Common myeloid progenitor, CD34-positive (primary cell): ENCODE measurements at regions not wholly inside any gene's neighbourhood (a gene's known extent, or its start where the extent isn't known, plus 50 kb on each side); places are given as distances from the start of the nearest gene placed in this dataset.

Experiments used
- CTCF ChIA-PET: fragments of 350-600 bp; sonication (Branson Sonifier 250); formaldehyde crosslinking; loops from one replicate; lab custom pipeline; 2021; ENCODE audit warnings: antibody characterized with exemption; lab: Charles Lee
- POLR2A ChIA-PET: fragments of 350-600 bp; sonication (Branson Sonifier 250); formaldehyde crosslinking; loops from one replicate; lab custom pipeline; 2021; ENCODE audit warnings: antibody characterized with exemption; lab: Charles Lee
- DNase-seq, 3 donors: peaks; one replicate each; pipeline versions ENCODE4 v3.0.0 to v3.0.0-alpha.2; 2013
- H3K27ac ChIP-seq, 2 experiments: 1 replicate in 1 of 2; 2 replicates in 1 of 2; pipeline ENCODE4 v1.7.0; 2013; ENCODE audit warnings: inconsistent platforms in 2 of 2, low read length in 2 of 2, mild to moderate bottlenecking in 2 of 2, low read depth in 1 of 2, moderate library complexity in 1 of 2; ENCODE audit not compliant: severe bottlenecking in 2 of 2, insufficient read depth in 1 of 2, poor library complexity in 1 of 2
- H3K27me3 ChIP-seq, 5 experiments: replicated peaks in 2 of 5; 1 replicate in 3 of 5; 2 replicates in 2 of 5; pipeline versions ENCODE4 v1.6.1 to v1.7.0; 2013; ENCODE audit warnings: low read length in 4 of 5, mild to moderate bottlenecking in 2 of 5, moderate library complexity in 2 of 5, inconsistent platforms in 1 of 5; ENCODE audit not compliant: insufficient read depth in 5 of 5, control insufficient read depth in 4 of 5
- H3K36me3 ChIP-seq, 4 experiments: 1 replicate in 2 of 4; 2 replicates in 2 of 4; pipeline versions ENCODE4 v1.6.1 to v1.7.0; 2013; ENCODE audit warnings: low read length in 3 of 4, control low read depth in 1 of 4, mild to moderate bottlenecking in 1 of 4; ENCODE audit not compliant: control insufficient read depth in 4 of 4, insufficient read depth in 4 of 4
- H3K4me1 ChIP-seq, 4 experiments: 1 replicate in 3 of 4; 2 replicates in 1 of 4; pipeline versions ENCODE4 v1.6.1 to v1.7.1; 2013; ENCODE audit warnings: low read length in 3 of 4, mild to moderate bottlenecking in 3 of 4, control low read depth in 1 of 4, inconsistent platforms in 1 of 4, moderate library complexity in 1 of 4; ENCODE audit not compliant: control insufficient read depth in 4 of 4, insufficient read depth in 4 of 4; ENCODE audit errors: control extremely low read depth in 1 of 4
- H3K4me3 ChIP-seq, 7 experiments: 1 replicate in 4 of 7; 2 replicates in 3 of 7; pipeline versions ENCODE4 v1.5.1 to v1.7.0; 2013; ENCODE audit warnings: mild to moderate bottlenecking in 7 of 7, low read length in 6 of 7, moderate library complexity in 6 of 7, inconsistent platforms in 2 of 7, low read depth in 2 of 7, control low read depth in 1 of 7; ENCODE audit not compliant: insufficient read depth in 4 of 7, control insufficient read depth in 1 of 7; ENCODE audit errors: extremely low read depth in 1 of 7
- H3K9me3 ChIP-seq, 5 experiments: 1 replicate in 4 of 5; 2 replicates in 1 of 5; pipeline versions ENCODE4 v1.6.1 to v1.7.1; 2013; ENCODE audit warnings: low read length in 4 of 5, mild to moderate bottlenecking in 2 of 5, inconsistent platforms in 1 of 5, low read depth in 1 of 5, moderate library complexity in 1 of 5; ENCODE audit not compliant: control insufficient read depth in 4 of 5, insufficient read depth in 2 of 5; ENCODE audit errors: control extremely low read depth in 1 of 5
- WGBS: methylation state at CpG from one replicate; pipeline ENCODE4 v1.1.5; 2013; ENCODE audit not compliant: insufficient coverage; 5-methylcytosine and 5-hydroxymethylcytosine counted together

DNA sequence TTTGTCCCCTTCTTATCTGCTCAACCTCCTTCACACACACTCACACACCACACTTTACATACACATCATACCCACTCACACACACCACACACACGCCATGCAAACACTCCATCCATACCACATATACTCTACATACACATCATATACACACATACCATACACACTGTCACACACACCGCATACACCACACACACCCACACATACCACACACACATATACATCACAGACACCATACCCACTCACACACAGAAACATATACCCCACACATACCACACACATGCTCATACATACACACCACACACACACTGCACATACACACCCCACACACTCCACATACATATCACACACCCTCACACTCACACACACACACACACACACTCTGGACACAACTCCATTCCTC lies 54.3 kb upstream of the ACP3 start:
- CTCF ChIA-PET = no interaction called here
- Histone ChIP-seq H3K27me3 (no peaks in the 10 kb centered on the region), H3K9me3 (no peaks in the 10 kb centered on the region), H3K4me3 (no peak overlapping the region), H3K27ac (no peak overlapping the region), H3K4me1 (peaks cover 0 to 8% (median 1%) of the 10 kb centered on the region in 4 experiments), H3K36me3 (no peaks in the 10 kb centered on the region)
- no peak for DNase-seq
- POLR2A ChIA-PET = no interaction called here
- 100% methylated on average over 2 of the region's 2 CpGs for WGBS

DNA sequence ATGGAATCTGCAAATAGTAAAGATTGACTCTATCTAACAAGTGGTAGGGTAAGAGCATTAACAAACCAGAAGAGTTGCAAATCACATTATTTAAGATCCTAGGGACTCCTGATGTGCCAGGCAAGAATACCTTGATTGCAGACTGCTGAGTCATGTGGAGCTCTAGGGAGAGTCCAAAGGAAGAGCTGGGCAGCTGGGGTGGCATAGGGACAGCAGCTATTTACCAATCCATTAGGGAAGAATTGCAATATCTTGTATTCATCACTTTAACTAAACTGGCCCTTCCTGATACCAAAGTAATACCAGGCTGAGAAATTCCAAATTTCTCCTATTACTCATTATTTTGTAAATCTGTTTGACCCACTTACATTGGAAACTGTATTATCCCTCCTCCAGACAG lies 52.2 kb upstream of the ACP3 start:
- ChIA-PET POLR2A (no interaction called here), CTCF (no interaction called here)
- DNase-seq = no peak
- peaks cover 0 to 8% (median 1%) of the 10 kb centered on the region in 4 experiments for H3K4me1 ChIP-seq
- H3K9me3 ChIP-seq = no peaks in the 10 kb centered on the region
- no peak overlapping the region for H3K4me3 ChIP-seq
- no peaks in the 10 kb centered on the region for H3K36me3 ChIP-seq
- no peaks in the 10 kb centered on the region for H3K27me3 ChIP-seq
- no peak overlapping the region for H3K27ac ChIP-seq

DNA sequence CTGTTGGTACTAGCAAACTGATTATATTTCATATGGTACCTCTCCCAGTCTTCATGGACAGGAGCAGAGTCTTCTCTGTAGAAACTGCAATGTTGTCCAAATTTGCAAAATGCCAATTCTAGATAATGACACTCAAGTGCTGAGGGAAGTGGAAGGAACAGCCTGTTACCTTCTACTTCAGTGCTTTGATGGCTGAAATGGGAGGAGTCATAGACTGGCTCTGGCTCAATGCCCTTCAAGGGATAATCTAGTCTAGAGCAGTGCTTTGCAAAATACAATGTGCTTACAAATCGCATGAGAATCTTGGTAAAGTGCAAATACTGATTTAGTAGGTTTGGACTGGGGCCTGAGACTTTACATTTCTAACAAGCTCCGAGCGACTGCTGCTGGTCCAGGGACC lies 51.7 kb upstream of the ACP3 start:
- 100% methylated on average over 3 of the region's 3 CpGs for WGBS
- Histone ChIP-seq H3K27me3 (no peaks in the 10 kb centered on the region), H3K36me3 (no peaks in the 10 kb centered on the region), H3K4me3 (no peak overlapping the region), H3K27ac (no peak overlapping the region), H3K4me1 (peaks cover 0 to 8% (median 1%) of the 10 kb centered on the region in 4 experiments), H3K9me3 (no peaks in the 10 kb centered on the region)
- ChIA-PET CTCF (no interaction called here), POLR2A (no interaction called here)
- no peak for DNase-seq

DNA sequence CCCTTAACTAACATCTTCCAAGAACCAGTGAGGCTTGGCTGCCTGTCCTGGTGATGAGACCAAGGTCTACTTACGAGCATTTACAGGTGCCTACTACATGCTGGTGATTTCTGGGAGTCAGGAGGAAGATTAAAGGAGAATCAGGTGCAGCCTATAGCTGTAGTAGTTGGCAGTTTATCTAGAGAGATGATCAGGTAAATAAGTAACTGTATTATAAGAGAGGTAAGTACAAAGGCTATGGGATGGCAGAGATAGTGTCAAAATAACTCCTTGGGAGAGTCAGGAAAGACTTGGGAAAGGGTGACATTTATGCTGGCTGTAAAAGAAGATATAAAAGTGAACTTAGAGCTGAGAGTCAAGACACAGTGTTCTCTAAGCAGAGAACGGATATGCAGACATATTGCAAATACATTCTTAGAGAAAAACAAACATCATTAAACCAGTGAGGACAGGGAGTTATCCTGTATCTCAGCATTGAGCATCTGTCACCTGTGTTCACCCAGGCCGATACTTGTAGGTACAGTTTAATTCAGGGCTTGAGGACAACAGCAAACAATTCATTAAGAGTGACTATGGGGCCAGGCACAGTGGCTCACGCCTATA lies 49.7 kb upstream of the ACP3 start:
- 100% methylated on average over 3 of the region's 4 CpGs for whole genome bisulfite sequencing
- CTCF ChIA-PET = interaction anchor here (1.1 to 1.5 kb wide), 2 partner anchors 11 to 12 kb away, joined by 3 to 5 read pairs; no protein-coding TSS in a partner anchor
- no peaks in the 10 kb centered on the region for H3K9me3 ChIP-seq
- no peak overlapping the region for H3K4me3 ChIP-seq
- H3K36me3 ChIP-seq = no peaks in the 10 kb centered on the region
- POLR2A ChIA-PET = no interaction called here
- no peak for DNase-seq
- no peaks in the 10 kb centered on the region for H3K4me1 ChIP-seq
- H3K27ac ChIP-seq = no peak overlapping the region
- H3K27me3 ChIP-seq = no peaks in the 10 kb centered on the region
